Lower lobe of right lung (tissue), 2 donors: ENCODE measurements at regions not wholly inside any gene's neighbourhood (a gene's known extent, or its start where the extent isn't known, plus 50 kb on each side); places are given as distances from the start of the nearest gene placed in this dataset.

ENCODE experiments used
- ATAC-seq, 2 donors: fragments of 200-7000 bp; cut with Tn5 transposase; one replicate each; pipeline ENCODE4 v1.9.1; 2020 to 2022; ENCODE audit warnings: mild to moderate bottlenecking in 2 of 2, moderate library complexity in 2 of 2
- DNase-seq: peaks from one replicate; pipeline ENCODE4 v3.0.0-alpha.2; 2020
- H3K27ac ChIP-seq: fragments of 200-600 bp; one replicate; pipeline ENCODE4 v1.8.0; 2022
- H3K27me3 ChIP-seq: fragments of 200-600 bp; one replicate; pipeline ENCODE4 v1.8.0; 2022; ENCODE audit warnings: low read depth
- H3K36me3 ChIP-seq: fragments of 200-600 bp; one replicate; pipeline ENCODE4 v1.8.0; 2022; ENCODE audit warnings: mild to moderate bottlenecking
- H3K4me1 ChIP-seq: fragments of 200-600 bp; one replicate; pipeline ENCODE4 v1.8.0; 2022
- H3K4me3 ChIP-seq: fragments of 200-600 bp; one replicate; pipeline ENCODE4 v1.8.0; 2022; ENCODE audit warnings: mild to moderate bottlenecking
- H3K9me3 ChIP-seq: fragments of 200-600 bp; one replicate; pipeline ENCODE4 v1.8.0; 2022
- CTCF ChIP-seq: fragments of 200-600 bp; IDR thresholded peaks from one replicate; pipeline ENCODE4 v1.8.0; 2022; ENCODE audit warnings: antibody characterized with exemption, mild to moderate bottlenecking
- intact Hi-C: fragments of 100-400 bp; cut with DNase I; formaldehyde crosslinking; loops from one replicate; pipeline ENCODE4 v1.11.0; 2022
- donor health status: DM: no; HTN: yes; CAD: no; lungs with severe emphysema.

GRCh38 chr2:118319271-118319684, 231.0 kb downstream of the INSIG2 start:
- intact Hi-C loops, result no loop called here
- H3K36me3 ChIP-seq, result no peaks in the 10 kb centered on the region
- no peak for ATAC-seq
- no peaks in the 10 kb centered on the region for H3K4me1 ChIP-seq
- TF ChIP-seq CTCF, result no peak
- no peaks in the 10 kb centered on the region for H3K9me3 ChIP-seq
- H3K27me3 ChIP-seq, result peaks cover 4% of the 10 kb centered on the region
- H3K27ac ChIP-seq, result no peak overlapping the region
- no peak overlapping the region for H3K4me3 ChIP-seq
- DNase-seq, result no peak

- Histone ChIP-seq H3K27ac (no peak overlapping the region), H3K36me3 (no peaks in the 10 kb centered on the region), H3K27me3 (peaks cover 22% of the 10 kb centered on the region), H3K4me3 (no peak overlapping the region), H3K9me3 (no peaks in the 10 kb centered on the region), H3K4me1 (peaks cover 2% of the 10 kb centered on the region)
- no peak for TF ChIP-seq CTCF
- no peak for DNase-seq
- intact Hi-C loops, result no loop called here
- ATAC-seq, result no peak
Observed at GRCh38 chr2:118315606-118316005, 227.3 kb downstream of the INSIG2 start.

DNA sequence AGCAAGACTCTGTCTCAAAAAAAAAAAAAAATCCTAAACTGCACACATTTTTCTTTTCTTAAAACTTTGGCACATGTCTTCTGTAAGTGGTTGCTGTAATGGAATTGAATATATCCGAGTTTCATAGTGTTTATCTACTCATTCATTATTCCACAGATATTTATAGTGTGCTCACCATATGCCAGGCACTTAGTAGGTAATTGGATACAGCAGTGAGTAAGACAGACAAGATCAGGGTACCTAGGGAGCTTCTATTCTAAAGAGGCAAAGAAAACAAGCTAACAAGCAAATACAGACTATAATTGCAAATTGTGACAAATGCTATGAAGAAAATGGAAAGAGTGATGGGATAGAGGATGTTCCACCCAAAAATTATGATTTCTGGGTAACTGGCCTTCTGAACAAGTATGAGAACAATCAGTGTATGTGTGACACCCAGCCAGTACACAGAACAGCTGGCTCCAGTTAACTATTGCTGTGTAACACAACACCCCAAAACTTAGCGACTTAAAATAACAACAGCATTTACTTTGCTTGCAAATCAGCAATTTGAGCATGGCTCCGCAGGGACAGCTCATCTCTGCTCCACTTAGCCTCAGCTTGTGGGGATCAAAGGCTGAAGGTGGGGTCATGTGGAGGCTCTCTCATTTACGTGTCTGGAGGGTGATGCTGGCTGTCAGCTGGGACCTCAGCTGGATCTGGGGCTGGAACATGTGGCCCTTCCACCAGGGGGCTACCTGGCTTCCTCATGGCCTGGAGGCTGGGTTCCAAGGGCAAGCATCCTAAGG, 224.9 kb downstream of the INSIG2 start:
- TF ChIP-seq CTCF, result no peak
- Histone ChIP-seq H3K4me1 (peaks cover 7% of the 10 kb centered on the region), H3K9me3 (no peaks in the 10 kb centered on the region), H3K36me3 (no peaks in the 10 kb centered on the region), H3K4me3 (no peak overlapping the region), H3K27ac (no peak overlapping the region), H3K27me3 (peaks cover 45% of the 10 kb centered on the region)
- ATAC-seq, result no peak
- no peak for DNase-seq
- intact Hi-C loops, result no loop called here

DNA sequence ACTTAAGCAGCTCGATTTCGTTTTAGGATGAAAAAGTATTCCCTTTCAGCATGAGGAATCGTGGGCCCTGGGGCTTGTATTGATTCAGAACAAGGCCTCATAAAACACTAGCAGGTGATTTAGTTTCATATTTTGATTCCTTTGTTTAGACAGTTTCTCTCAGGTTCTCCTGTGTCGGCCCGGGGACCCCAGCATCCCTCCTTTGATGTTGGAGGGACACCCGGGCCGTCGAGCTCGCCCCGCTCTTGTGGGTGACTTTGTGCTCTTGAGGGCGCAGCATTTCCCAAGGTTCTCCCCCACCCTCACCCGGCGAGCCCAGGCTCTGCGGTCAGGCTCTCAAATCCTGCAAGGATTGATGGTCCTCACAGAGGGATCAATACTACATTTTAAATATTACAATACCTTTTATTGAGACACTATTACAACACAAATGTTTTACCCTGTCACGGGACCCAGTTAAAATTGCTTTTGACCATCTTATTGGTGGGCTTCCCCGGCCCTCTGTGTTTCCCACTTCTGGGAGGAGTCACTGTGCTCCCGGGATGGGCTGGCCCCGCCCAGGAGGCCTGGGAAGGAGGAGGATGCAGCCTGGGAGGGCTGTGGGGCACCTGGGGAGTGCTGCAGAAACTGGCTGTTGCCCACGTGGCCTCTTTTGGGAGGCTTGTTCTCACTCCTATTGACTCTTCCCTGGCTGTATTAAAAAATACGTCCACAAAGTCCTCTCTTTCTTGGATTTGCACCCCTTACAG, 222.6 kb downstream of the INSIG2 start:
- Histone ChIP-seq H3K27me3 (peaks cover 56% of the 10 kb centered on the region), H3K4me1 (peaks cover 7% of the 10 kb centered on the region), H3K27ac (peak overlapping the region; percentile 58), H3K36me3 (no peaks in the 10 kb centered on the region), H3K9me3 (no peaks in the 10 kb centered on the region), H3K4me3 (peak overlapping the region; percentile 57)
- DNase-seq, result no peak
- ATAC-seq, result no peak
- no peak for TF ChIP-seq CTCF
- intact Hi-C loops, result no loop called here

DNA sequence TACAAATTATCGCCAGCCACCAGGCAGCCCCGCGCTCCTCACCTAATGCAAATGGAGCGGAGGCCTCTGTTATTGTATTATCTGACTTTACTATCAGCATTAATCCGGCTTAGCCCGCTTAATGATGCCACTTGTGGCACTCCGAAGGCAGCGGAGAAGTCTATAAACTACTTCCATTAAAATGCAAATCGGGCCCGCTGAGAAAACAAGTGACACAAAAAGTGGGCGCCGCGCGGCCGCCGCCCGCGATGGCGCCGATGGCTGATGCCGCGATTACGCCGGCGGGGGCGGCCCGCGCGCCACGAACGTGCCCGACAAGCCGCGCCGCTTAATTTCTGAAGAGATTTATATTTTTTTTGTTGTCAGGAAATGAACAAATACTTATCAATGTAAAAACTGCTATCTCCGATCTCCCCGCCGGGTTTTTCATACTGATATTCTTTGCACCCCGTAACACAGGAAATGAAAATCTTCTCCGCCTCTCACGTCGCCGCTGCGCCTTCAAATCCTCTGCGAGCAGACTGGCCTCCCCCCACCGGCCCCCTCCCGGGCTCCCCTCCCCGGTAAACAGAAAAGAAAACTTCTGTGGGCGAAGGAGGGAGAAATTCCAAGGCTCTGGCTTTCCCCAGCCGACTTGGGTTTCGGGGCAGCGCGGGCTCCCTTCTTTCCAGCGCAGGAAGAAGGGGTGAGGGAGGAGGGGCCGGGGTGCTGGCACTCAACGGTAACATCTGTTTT, 221.8 kb downstream of the INSIG2 start:
- peak; percentile 21 to 64 for ATAC-seq
- no peaks in the 10 kb centered on the region for H3K9me3 ChIP-seq
- no peak for TF ChIP-seq CTCF
- H3K27me3 ChIP-seq, result peaks cover 56% of the 10 kb centered on the region
- no peaks in the 10 kb centered on the region for H3K36me3 ChIP-seq
- H3K4me3 ChIP-seq, result peak overlapping the region; percentile 57
- peak; percentile 40 for DNase-seq
- H3K27ac ChIP-seq, result peak overlapping the region; percentile 58
- intact Hi-C loops, result no loop called here
- H3K4me1 ChIP-seq, result peaks cover 7% of the 10 kb centered on the region
